VCaP (cell line): ENCODE measurements at regions not wholly inside any gene's neighbourhood (a gene's known extent, or its start where the extent isn't known, plus 50 kb on each side); places are given as distances from the start of the nearest gene placed in this dataset.

Experiments
- H3K27ac ChIP-seq: fragments of 450-650 bp; 2 replicates; pipeline ENCODE4 v1.5.1; 2017
- CTCF ChIP-seq: fragments of 450-650 bp; conservative IDR thresholded peaks from 2 replicates; pipeline ENCODE4 v1.5.1; 2017; ENCODE audit warnings: mild to moderate bottlenecking, moderate library complexity

- H3K27ac ChIP-seq: no peak overlapping the region
- TF ChIP-seq CTCF: no peak
Observed at GRCh38 chr14:65278589-65278988, 133.9 kb upstream of the FUT8 start.

- TF ChIP-seq CTCF: no peak
- H3K27ac ChIP-seq: no peak overlapping the region
Observed at GRCh38 chr14:65279510-65279909, 133.0 kb upstream of the FUT8 start.

- TF ChIP-seq CTCF: no peak
- H3K27ac ChIP-seq: no peak overlapping the region
Observed at GRCh38 chr14:65279958-65280357, 132.6 kb upstream of the FUT8 start.

- no peak overlapping the region for H3K27ac ChIP-seq
- TF ChIP-seq CTCF: no peak
Observed at GRCh38 chr14:65280653-65281052, 131.9 kb upstream of the FUT8 start.

- no peak overlapping the region for H3K27ac ChIP-seq
- no peak for TF ChIP-seq CTCF
Observed at GRCh38 chr14:65281991-65282895, 130.3 kb upstream of the FUT8 start.

GRCh38 chr14:65282896-65283253 lies 129.7 kb upstream of the FUT8 start:
- TF ChIP-seq CTCF: no peak
- H3K27ac ChIP-seq: no peak overlapping the region

- peak; percentile 34 for TF ChIP-seq CTCF
- no peak overlapping the region for H3K27ac ChIP-seq
Observed at GRCh38 chr14:65286443-65286842, 126.1 kb upstream of the FUT8 start.
